ENCODE measurements at regions not wholly inside any gene's neighbourhood (a gene's known extent, or its start where the extent isn't known, plus 50 kb on each side); places are given as distances from the start of the nearest gene placed in this dataset.

DNA sequence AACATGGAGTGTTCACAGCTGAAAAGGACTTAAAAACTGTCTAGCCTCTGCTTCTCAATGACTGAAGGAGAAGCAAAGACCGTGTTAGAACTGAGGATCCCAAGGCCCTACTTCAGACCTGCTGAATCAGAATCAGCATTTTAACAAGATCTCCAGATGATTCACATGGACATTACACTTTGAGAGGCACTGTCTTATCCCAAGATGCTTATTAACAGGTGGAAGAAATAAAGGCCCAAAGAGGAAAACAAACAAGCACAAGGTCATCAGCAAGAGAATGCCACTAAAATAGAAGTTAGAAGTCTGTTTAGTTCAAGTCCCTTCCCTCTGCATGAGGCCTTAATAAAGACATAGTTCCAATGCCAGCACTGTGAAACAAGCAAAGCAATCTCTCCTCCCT, 191.4 kb upstream of the BCL6 start:
- TF ChIP-seq CTCF (IDR thresholded peaks at IDR 0.05; ENCODE audit: low read depth, low read length, missing input control): no peak
- TF ChIP-seq HNF4A (conservative IDR thresholded peaks at IDR 0.05): no peak
- TF ChIP-seq, protein P1, sequence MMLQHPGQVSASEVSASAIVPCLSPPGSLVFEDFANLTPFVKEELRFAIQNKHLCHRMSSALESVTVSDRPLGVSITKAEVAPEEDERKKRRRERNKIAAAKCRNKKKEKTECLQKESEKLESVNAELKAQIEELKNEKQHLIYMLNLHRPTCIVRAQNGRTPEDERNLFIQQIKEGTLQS (IDR thresholded peaks at IDR 0.05): no peak
- TF ChIP-seq YY1 (IDR thresholded peaks at IDR 0.05): no peak
- no peak for TF ChIP-seq SP1 (IDR thresholded peaks at IDR 0.05)

Measured in liver (tissue), 3 donors.